HPDE6-E6E7 (cell line): ENCODE measurements at regions not wholly inside any gene's neighbourhood (a gene's known extent, or its start where the extent isn't known, plus 50 kb on each side); places are given as distances from the start of the nearest gene placed in this dataset.
"Not testable (repeated sequence)": the region's sequence is repeated elsewhere in the genome, so short reads cannot be mapped to it uniquely, and the experiment has no call there.

ENCODE experiments used
- DNase-seq: peaks from one replicate; pipeline ENCODE4 v3.0.0; 2011; ENCODE audit warnings: missing footprints; ENCODE audit errors: extremely low spot score

GRCh38 chr9:107847978-107848964 is 358.7 kb upstream of the KLF4 start:
- no peak for DNase-seq

- no peak for DNase-seq
These were observed 353.0 kb upstream of the KLF4 start for GRCh38 chr9:107842530-107842929.

- no peak for DNase-seq
These were observed 351.5 kb upstream of the KLF4 start for GRCh38 chr9:107841076-107841475.

- DNase-seq, result no peak
These were observed 349.8 kb upstream of the KLF4 start for GRCh38 chr9:107839371-107839770.

- DNase-seq, result no peak
These were observed 349.2 kb upstream of the KLF4 start for GRCh38 chr9:107838766-107839165.

- DNase-seq, result no peak
These were observed 346.7 kb upstream of the KLF4 start for GRCh38 chr9:107836300-107836699.

- DNase-seq, result no peak
These were observed 343.7 kb upstream of the KLF4 start for GRCh38 chr9:107833295-107833694.

- DNase-seq, result no peak
These were observed 343.3 kb upstream of the KLF4 start for GRCh38 chr9:107832871-107833270.

- DNase-seq, result no peak
These were observed 340.9 kb upstream of the KLF4 start for GRCh38 chr9:107830479-107830878.

- DNase-seq, result no peak
These were observed 338.3 kb upstream of the KLF4 start for GRCh38 chr9:107827884-107828283.

GRCh38 chr9:107827304-107827703 is 337.7 kb upstream of the KLF4 start:
- no peak for DNase-seq

GRCh38 chr9:107826688-107826983 is 337.1 kb upstream of the KLF4 start:
- DNase-seq, result not testable (repeated sequence)

GRCh38 chr9:107824556-107824955 is 335.0 kb upstream of the KLF4 start:
- no peak for DNase-seq

GRCh38 chr9:107819772-107820565 is 330.4 kb upstream of the KLF4 start:
- DNase-seq, result no peak

- not testable (repeated sequence) for DNase-seq
These were observed 328.9 kb upstream of the KLF4 start for GRCh38 chr9:107818503-107818829.

- DNase-seq, result not testable (repeated sequence)
These were observed 328.3 kb upstream of the KLF4 start for GRCh38 chr9:107817595-107818502.

- no peak for DNase-seq
These were observed 327.0 kb upstream of the KLF4 start for GRCh38 chr9:107816561-107817021.

- no peak for DNase-seq
These were observed 326.4 kb upstream of the KLF4 start for GRCh38 chr9:107815782-107816560.

- DNase-seq, result no peak
These were observed 323.7 kb upstream of the KLF4 start for GRCh38 chr9:107813287-107813686.

- DNase-seq, result no peak
These were observed 320.9 kb upstream of the KLF4 start for GRCh38 chr9:107810461-107810961.
